ENCODE measurements at regions not wholly inside any gene's neighbourhood (a gene's known extent, or its start where the extent isn't known, plus 50 kb on each side); places are given as distances from the start of the nearest gene placed in this dataset.

DNA sequence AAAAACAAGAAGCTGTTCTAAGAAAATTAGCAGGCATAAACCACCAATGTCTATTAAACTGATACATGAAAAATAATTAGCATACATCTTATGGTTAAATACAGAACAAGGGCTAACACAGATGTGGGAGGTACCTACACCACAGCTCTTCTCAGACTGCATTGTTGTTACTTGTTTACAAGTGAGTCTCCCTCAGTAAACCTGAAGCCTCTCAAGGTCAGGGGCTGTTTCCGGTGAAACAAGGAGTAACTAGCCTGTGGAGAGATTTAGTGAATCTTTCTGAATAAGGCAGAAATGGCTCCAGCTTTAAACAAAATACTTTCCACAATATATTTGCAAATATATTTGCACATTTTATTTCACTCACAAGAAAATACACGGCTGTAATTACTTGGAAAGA lies 244.0 kb downstream of the FIGN start:
- Mint-ChIP-seq H3K27me3 (ENCODE audit: low read depth in 3 of 3) (no peaks in the 10 kb centered on the region), H3K4me1 (no peaks in the 10 kb centered on the region), H3K36me3 (no peaks in the 10 kb centered on the region), H3K27ac (no peak overlapping the region), H3K9me3 (peaks cover 2 to 9% (median 3%) of the 10 kb centered on the region in 7 donors), H3K4me3 (no peak overlapping the region)
- Histone ChIP-seq H3K36me3 (replicated peaks in 1 of 2; ENCODE audit: control insufficient read depth in 1 of 2, insufficient read depth in 2 of 2, low read length in 2 of 2) (no peaks in the 10 kb centered on the region), H3K4me1 (ENCODE audit: control insufficient read depth in 1 of 2, insufficient read depth in 2 of 2, low read length in 2 of 2) (no peaks in the 10 kb centered on the region), H4K20me1 (ENCODE audit: insufficient read depth, low read length) (no peaks in the 10 kb centered on the region), H3K9me3 (replicated peaks in 1 of 2; ENCODE audit: control insufficient read depth in 1 of 2, insufficient read depth in 1 of 2, low read length in 2 of 2) (no peaks in the 10 kb centered on the region), H3K9ac (ENCODE audit: insufficient read depth, low read length, poor library complexity, severe bottlenecking) (no peak overlapping the region), H3K27me3 (ENCODE audit: control insufficient read depth in 2 of 2, insufficient read depth in 2 of 2, low read length in 2 of 2) (no peaks in the 10 kb centered on the region), H3K27ac (ENCODE audit: low read depth in 1 of 2, low read length in 2 of 2) (no peak overlapping the region), H3K4me3 (replicated peaks in 1 of 3; ENCODE audit: low read depth in 2 of 3, low read length in 3 of 3) (no peak overlapping the region), H2AFZ (ENCODE audit: insufficient read depth, low read depth, low read length, poor library complexity, severe bottlenecking) (no peak overlapping the region), H3K4me2 (replicated peaks; ENCODE audit: extremely low read depth, low read length, poor library complexity, severe bottlenecking) (no peak overlapping the region), H3K79me2 (ENCODE audit: insufficient read depth, low read length) (no peaks in the 10 kb centered on the region)
- no CpG with 5 or more reads among the region's 2 CpGs for WGBS (ENCODE audit: insufficient coverage)
- DNase-seq, result no peak
- TF ChIP-seq, protein P1, sequence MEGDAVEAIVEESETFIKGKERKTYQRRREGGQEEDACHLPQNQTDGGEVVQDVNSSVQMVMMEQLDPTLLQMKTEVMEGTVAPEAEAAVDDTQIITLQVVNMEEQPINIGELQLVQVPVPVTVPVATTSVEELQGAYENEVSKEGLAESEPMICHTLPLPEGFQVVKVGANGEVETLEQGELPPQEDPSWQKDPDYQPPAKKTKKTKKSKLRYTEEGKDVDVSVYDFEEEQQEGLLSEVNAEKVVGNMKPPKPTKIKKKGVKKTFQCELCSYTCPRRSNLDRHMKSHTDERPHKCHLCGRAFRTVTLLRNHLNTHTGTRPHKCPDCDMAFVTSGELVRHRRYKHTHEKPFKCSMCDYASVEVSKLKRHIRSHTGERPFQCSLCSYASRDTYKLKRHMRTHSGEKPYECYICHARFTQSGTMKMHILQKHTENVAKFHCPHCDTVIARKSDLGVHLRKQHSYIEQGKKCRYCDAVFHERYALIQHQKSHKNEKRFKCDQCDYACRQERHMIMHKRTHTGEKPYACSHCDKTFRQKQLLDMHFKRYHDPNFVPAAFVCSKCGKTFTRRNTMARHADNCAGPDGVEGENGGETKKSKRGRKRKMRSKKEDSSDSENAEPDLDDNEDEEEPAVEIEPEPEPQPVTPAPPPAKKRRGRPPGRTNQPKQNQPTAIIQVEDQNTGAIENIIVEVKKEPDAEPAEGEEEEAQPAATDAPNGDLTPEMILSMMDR (IDR thresholded peaks at IDR 0.05), result no peak
- intact Hi-C loops (cut with micrococcal nuclease), result no loop called here

DNA sequence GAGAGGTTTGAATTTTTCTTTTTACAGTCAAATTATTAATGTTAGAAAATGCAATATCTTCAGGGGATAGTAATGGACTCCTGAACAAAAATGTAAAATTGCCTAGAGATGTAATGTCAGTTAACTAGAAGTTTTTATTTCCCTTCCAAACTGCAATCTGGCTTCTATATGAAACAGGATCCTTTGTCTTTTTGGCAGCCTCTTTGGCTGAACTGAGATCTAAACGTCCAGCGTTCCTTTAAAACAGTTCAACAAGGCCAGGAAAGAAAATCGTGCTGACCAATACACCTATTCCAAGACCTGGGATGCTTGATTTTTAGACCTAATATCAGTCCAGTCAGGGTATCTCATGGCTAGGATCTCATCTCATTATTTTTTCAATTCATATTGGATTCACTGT lies 245.5 kb downstream of the FIGN start:
- H3K27ac ChIP-seq (ENCODE audit: low read depth in 1 of 2, low read length in 2 of 2), result no peak overlapping the region
- no peaks in the 10 kb centered on the region for H3K27me3 Mint-ChIP-seq (ENCODE audit: low read depth in 3 of 3)
- no peaks in the 10 kb centered on the region for H3K4me1 ChIP-seq (ENCODE audit: control insufficient read depth in 1 of 2, insufficient read depth in 2 of 2, low read length in 2 of 2)
- H3K4me3 ChIP-seq (replicated peaks in 1 of 3; ENCODE audit: low read depth in 2 of 3, low read length in 3 of 3), result no peak overlapping the region
- H3K27ac Mint-ChIP-seq, result no peak overlapping the region
- no peaks in the 10 kb centered on the region for H3K9me3 ChIP-seq (replicated peaks in 1 of 2; ENCODE audit: control insufficient read depth in 1 of 2, insufficient read depth in 1 of 2, low read length in 2 of 2)
- H3K27me3 ChIP-seq (ENCODE audit: control insufficient read depth in 2 of 2, insufficient read depth in 2 of 2, low read length in 2 of 2), result no peaks in the 10 kb centered on the region
- no peaks in the 10 kb centered on the region for H3K79me2 ChIP-seq (ENCODE audit: insufficient read depth, low read length)
- no peak overlapping the region for H2AFZ ChIP-seq (ENCODE audit: insufficient read depth, low read depth, low read length, poor library complexity, severe bottlenecking)
- WGBS (ENCODE audit: insufficient coverage), result 79% methylated on average over 2 of the region's 3 CpGs
- no peaks in the 10 kb centered on the region for H3K36me3 ChIP-seq (replicated peaks in 1 of 2; ENCODE audit: control insufficient read depth in 1 of 2, insufficient read depth in 2 of 2, low read length in 2 of 2)
- DNase-seq, result no peak
- no peak overlapping the region for H3K4me2 ChIP-seq (replicated peaks; ENCODE audit: extremely low read depth, low read length, poor library complexity, severe bottlenecking)
- H3K36me3 Mint-ChIP-seq, result no peaks in the 10 kb centered on the region
- H3K9ac ChIP-seq (ENCODE audit: insufficient read depth, low read length, poor library complexity, severe bottlenecking), result no peak overlapping the region
- no peaks in the 10 kb centered on the region for H3K4me1 Mint-ChIP-seq
- H3K9me3 Mint-ChIP-seq, result peaks cover 0 to 4% (median 2%) of the 10 kb centered on the region in 7 donors
- H3K4me3 Mint-ChIP-seq, result no peak overlapping the region
- no peaks in the 10 kb centered on the region for H4K20me1 ChIP-seq (ENCODE audit: insufficient read depth, low read length)
- TF ChIP-seq, protein P1 (IDR thresholded peaks at IDR 0.05), result no peak
- intact Hi-C loops (cut with micrococcal nuclease), result no loop called here

All from CD14-positive monocyte (primary cell).